HG03565 (cell line): ENCODE measurements at regions not wholly inside any gene's neighbourhood (a gene's known extent, or its start where the extent isn't known, plus 50 kb on each side); places are given as distances from the start of the nearest gene placed in this dataset.

ENCODE experiments used
- ATAC-seq: cut with Tn5 transposase; IDR thresholded peaks from one replicate; pipeline ENCODE4 v1.9.1; 2021; ENCODE audit warnings: mild to moderate bottlenecking, moderate library complexity; ENCODE audit not compliant: unreplicated experiment

- ATAC-seq: no peak
Measured at GRCh38 chr10:2659660-2660209, 407.6 kb upstream of the PFKP start.

DNA sequence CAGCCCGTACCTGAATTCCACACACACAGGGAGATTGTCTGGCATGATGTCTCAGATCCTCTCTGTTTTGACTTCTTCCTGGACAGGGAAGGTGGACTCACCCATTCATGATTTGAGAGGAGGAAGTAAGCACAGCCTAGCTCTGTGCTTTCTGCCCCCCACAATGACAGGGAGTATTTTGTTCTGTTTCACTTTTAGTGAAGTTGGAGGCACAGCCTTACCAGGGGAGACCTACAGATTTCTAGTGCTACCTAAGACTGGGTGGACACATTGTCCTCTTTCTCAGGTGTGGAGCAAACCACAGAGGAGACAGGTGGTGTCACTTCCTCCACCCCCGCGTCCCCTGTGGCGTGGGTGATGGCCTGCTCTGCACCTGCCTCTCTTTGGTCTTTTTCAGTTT is 408.6 kb upstream of the PFKP start:
- ATAC-seq: no peak

DNA sequence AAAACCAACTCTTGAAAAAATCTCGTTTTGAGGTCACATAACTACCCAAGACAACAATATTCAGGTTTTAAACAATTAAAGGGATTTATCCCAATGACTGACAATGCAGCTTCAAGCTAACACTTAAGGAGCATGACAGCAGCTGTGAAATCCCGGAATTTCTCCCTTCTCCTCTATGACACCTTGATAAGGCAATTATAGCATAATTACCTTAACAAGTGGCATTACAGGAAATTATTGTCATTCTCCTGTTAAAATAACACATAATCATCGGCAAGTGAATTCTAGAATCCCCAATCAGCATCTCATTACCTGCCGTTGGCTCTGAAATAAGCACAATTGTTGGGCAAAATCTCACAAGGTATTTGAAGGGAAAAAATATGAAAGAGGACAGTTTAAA is 417.0 kb upstream of the PFKP start:
- no peak for ATAC-seq

GRCh38 chr10:2641028-2641427 is 426.3 kb upstream of the PFKP start:
- no peak for ATAC-seq

GRCh38 chr10:2633630-2634029 is 433.7 kb upstream of the PFKP start:
- no peak for ATAC-seq

DNA sequence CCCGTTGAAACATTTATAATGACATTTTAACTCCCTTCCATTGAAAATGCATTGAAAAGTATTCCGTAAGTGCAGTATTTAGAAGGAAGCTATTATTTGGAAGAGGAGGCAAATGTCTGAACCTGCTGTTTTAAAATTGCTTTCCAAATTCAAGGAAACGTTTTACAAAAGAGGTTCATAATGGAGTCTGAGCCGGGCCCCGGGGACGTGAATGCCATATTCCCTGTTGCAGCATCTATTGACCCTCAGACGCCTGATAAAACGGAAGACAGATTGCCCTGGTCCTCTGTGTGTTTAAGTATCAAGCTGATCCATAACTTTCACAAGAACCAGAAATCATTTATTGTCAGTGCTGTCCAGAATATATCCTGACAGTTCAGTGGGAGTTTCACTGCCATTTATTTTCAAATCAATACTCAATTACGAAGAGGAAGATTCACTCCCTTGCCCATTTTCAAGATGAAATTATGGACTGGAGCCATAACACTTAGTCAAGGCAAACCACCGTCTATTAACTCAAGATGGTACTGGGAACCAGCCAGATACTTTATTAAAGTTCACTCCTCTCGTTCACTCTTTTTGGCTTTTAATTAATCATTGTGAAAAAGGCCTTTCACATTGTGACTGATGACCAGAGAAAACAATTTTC is 435.7 kb upstream of the PFKP start:
- no peak for ATAC-seq

- ATAC-seq: no peak
Measured at GRCh38 chr10:2628705-2629104, 438.6 kb upstream of the PFKP start.

DNA sequence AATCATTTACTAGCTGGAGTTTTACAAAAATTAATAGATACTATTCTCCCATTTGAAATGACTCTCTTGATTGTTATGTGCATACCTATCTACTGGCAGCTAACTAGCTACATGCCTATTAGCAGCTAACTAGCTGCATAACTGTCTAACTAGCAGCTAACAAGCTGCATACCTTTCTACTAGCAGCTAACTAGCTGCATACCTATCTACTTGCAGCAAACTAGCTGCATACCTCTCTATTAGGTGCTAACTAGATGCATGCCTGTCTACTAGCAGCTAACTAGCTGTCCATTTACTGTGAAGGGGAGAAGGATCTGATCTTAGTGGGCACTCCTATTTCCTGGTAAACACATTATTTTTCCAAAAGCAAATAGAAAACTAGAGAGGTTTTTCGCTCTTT is 439.4 kb upstream of the PFKP start:
- ATAC-seq: no peak

- ATAC-seq: no peak
Measured at GRCh38 chr10:2625094-2625493, 442.3 kb upstream of the PFKP start.

GRCh38 chr10:2623675-2624274 is 443.6 kb upstream of the PFKP start:
- ATAC-seq: no peak

- no peak for ATAC-seq
Measured at GRCh38 chr10:2620827-2621521, 446.4 kb upstream of the PFKP start.

DNA sequence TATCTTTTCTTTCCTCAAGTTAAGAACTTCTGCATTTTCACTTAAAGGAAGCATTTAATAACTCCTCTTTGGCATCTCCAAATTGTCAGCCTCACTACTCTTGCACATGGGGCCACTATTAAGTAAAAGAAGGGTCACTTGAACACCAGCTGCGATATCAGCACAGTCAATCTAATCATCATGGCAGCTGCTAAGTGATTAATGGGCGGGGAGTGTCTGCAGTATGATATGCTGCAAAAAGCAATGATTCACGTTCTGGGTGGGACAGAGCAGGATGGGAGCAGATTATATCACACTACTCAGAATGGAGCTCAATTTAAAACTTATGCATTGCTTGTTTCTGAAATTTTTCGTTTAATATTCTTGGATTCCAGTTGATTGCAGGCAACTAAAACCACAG is 447.4 kb upstream of the PFKP start:
- no peak for ATAC-seq

DNA sequence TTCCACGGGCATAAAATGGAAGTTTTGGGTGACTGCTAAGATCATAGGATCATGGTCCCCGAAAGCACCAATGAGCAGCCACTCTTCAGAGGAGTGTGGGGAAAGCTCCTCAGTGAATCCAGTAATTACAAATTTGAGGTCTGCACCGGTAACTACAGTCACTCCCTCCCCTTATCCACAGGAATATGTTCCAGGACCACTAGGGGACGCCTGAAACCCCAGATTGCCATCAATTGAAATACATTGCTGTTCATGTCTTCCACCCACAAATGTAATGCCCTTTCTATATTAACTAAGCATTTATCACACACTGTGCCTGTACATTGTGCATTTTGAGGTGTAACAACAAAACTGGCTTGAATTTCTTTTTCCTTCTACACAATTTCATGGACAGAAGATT is 447.9 kb upstream of the PFKP start:
- no peak for ATAC-seq

DNA sequence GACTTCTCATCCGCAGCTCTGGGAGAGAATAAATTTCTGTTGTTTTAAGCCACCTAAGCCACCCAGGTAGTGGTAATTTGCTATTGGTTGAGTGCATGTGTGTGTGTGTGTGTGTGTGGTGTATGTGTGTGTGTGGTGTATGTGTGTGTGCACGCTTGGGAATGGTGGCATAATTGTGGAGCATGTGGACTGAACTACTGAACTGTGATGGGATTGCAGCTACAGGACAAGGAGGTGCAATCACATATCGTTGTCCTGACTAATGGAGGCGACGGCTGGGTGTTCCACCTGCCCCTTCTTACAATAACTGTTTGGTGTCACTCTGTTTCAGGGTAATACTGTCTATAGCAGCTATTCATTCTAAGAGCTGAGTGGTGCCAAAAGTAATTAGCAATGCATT is 448.7 kb upstream of the PFKP start:
- no peak for ATAC-seq

GRCh38 chr10:2616215-2616614 is 451.1 kb upstream of the PFKP start:
- ATAC-seq: no peak

DNA sequence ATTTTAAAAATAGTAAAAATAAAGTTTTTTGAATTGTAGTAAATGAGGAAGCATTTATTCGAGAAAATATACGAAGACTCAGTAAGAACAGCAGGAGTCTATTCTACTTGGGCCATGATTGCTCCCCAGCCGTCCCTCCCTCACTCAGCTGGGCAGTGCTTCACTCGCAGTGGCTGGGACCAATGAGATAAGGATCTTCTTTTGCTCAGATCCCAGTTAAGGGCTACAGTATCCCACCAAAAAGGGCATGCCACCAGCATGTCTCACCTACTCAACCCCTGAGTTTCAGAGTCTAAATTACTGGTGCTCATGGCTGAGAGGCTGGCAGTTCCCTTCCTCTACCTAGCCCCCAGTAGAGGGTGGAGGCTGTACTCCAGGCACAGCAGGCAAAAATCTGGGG is 455.7 kb upstream of the PFKP start:
- no peak for ATAC-seq

- no peak for ATAC-seq
Measured at GRCh38 chr10:2610946-2611345, 456.4 kb upstream of the PFKP start.

GRCh38 chr10:2604891-2605290 is 462.5 kb upstream of the PFKP start:
- ATAC-seq: no peak

- ATAC-seq: no peak
Measured at GRCh38 chr10:2599571-2599970, 467.8 kb upstream of the PFKP start.

DNA sequence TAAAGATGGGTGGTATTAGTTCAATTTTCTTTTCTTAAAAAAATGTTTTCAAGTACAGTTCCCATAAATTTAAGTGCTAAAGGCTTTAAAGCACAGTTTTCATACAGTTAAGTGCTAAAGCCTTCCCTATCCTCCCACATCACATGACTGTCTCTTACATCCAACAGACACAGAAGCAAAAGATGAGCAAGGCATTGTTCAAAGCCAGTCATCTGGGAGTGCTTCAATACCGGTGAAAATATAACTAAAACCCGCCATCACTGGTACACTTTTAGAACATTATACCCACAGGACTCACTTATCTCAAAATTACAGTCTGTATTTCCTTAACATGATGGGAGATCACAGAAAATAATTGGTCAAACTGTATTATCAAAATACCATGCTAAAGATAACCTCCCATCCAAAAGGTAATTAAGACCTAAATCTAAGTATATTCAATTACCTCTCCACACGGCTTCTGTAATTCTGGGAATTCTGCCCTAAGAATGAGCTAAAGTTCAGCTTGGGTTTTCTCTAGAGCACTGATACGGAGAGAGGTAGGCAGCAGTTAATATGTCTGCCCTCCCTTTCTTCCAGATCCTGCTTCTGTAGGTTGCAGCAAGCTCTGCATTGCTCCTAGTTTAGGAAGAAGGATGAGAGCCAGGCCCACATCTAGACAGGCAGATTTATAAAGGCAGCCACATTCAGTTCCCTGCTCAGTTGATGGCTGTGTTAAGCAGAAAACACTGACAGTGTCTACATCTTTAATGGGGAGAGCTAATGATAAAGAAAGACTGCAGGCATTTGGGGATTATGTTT is 474.8 kb upstream of the PFKP start:
- no peak for ATAC-seq

DNA sequence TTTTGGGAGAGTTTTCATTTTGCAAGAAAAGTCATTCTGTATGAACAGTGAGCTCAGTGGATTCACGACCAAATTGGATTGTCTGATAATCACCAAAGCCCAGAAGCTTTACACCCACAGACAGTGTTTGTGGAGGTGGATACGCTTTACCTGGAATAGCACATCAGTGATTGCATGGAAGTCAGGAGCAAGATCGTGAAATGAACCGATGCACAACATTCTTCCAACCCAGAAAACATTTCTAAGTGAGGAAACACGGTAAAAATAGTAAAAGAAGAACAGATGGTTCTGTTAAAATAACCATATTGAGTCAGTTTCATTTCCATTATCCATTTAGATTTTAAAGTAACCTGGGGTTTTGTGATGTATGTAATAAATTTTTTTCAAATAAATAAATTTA is 478.2 kb upstream of the PFKP start:
- ATAC-seq: no peak
